Natural killer cell (primary cell): ENCODE measurements at regions not wholly inside any gene's neighbourhood (a gene's known extent, or its start where the extent isn't known, plus 50 kb on each side); places are given as distances from the start of the nearest gene placed in this dataset.
A peak's percentile ranks its signal among the peaks of the same experiment; 100 is the strongest.

Experiments
- ATAC-seq, 3 donors: fragments of 150-1000 bp in 2 of 3; fragments of 200-7000 bp in 1 of 3; cut with Tn5 transposase; 1 replicate in 1 of 3; 2 replicates in 2 of 3; pipeline ENCODE4 v1.10.0; 2021; ENCODE audit warnings: mild to moderate bottlenecking in 2 of 3, moderate library complexity in 2 of 3
- DNase-seq, 2 donors: peaks; one replicate each; pipeline versions ENCODE4 v3.0.0 to v3.0.0-alpha.2; 2013 to 2021; ENCODE audit warnings: mixed read lengths in 1 of 2
- H3K27ac ChIP-seq: one replicate; pipeline ENCODE4 v1.5.1; 2013; ENCODE audit warnings: mild to moderate bottlenecking, low read length
- H3K27me3 ChIP-seq: one replicate; pipeline ENCODE4 v1.6.1; 2013; ENCODE audit warnings: low read length; ENCODE audit not compliant: control insufficient read depth, insufficient read depth
- H3K36me3 ChIP-seq: one replicate; pipeline ENCODE4 v1.6.1; 2013; ENCODE audit warnings: low read length; ENCODE audit not compliant: control insufficient read depth, insufficient read depth
- H3K4me1 ChIP-seq: one replicate; pipeline ENCODE4 v1.6.1; 2013; ENCODE audit warnings: low read length; ENCODE audit not compliant: control insufficient read depth, insufficient read depth
- H3K4me3 ChIP-seq: one replicate; pipeline ENCODE4 v1.5.1; 2013; ENCODE audit warnings: low read length
- H3K9me3 ChIP-seq: one replicate; pipeline ENCODE4 v1.6.1; 2013; ENCODE audit warnings: low read length; ENCODE audit not compliant: control insufficient read depth, insufficient read depth
- H3K27ac Mint-ChIP-seq, 2 donors: one replicate each; pipeline ENCODE4 v1.8.0; 2022; ENCODE audit warnings: mild to moderate bottlenecking in 2 of 2, mixed read lengths in 2 of 2, moderate library complexity in 1 of 2
- H3K27me3 Mint-ChIP-seq, 2 donors: one replicate each; pipeline ENCODE4 v1.8.0; 2022; ENCODE audit warnings: low read depth in 2 of 2, mixed read lengths in 2 of 2
- H3K36me3 Mint-ChIP-seq: one replicate; pipeline ENCODE4 v1.8.0; 2022; ENCODE audit warnings: mixed read lengths
- H3K4me1 Mint-ChIP-seq, 2 donors: one replicate each; pipeline ENCODE4 v1.8.0; 2022; ENCODE audit warnings: mixed read lengths in 2 of 2
- H3K4me3 Mint-ChIP-seq: one replicate; pipeline ENCODE4 v1.8.0; 2022; ENCODE audit warnings: mild to moderate bottlenecking, moderate library complexity, mixed read lengths
- H3K9me3 Mint-ChIP-seq, 2 donors: one replicate each; pipeline ENCODE4 v1.8.0; 2022; ENCODE audit warnings: mixed read lengths in 2 of 2
- CTCF ChIP-seq: fragments of 200-600 bp; IDR thresholded peaks from one replicate; pipeline ENCODE4 v1.8.0; 2022; ENCODE audit warnings: antibody characterized with exemption
- WGBS: methylation state at CpG from one replicate; pipeline ENCODE4 v1.1.7; 2013; ENCODE audit warnings: missing lambda C conversion rate; ENCODE audit not compliant: insufficient coverage; 5-methylcytosine and 5-hydroxymethylcytosine counted together
- intact Hi-C: fragments of 100-400 bp; cut with micrococcal nuclease; formaldehyde crosslinking; loops from one replicate; pipeline ENCODE4 v1.14.2; 2022

DNA sequence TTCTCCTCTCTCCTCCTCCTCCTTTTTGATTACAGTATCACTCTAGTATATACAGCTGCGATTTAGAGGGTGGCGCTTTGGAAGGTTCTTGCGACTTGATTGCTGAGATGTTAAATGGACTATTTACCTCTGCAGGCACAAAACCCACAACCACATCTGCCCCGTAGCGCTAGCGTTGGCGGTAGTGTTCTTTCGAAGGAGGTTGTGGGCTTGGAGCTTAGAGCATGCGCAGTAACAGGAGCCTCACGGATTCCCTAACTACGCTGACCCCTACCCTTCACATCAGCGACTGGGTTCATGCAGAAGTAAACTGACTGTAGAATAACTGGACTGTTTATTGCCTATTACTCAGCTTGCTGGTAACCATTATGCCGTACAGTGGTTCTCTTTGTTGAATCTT is 58.0 kb downstream of the CGGBP1 start:
- Histone ChIP-seq H3K9me3 (no peaks in the 10 kb centered on the region), H3K4me1 (no peaks in the 10 kb centered on the region), H3K27me3 (no peaks in the 10 kb centered on the region), H3K4me3 (no peak overlapping the region), H3K27ac (no peak overlapping the region), H3K36me3 (no peaks in the 10 kb centered on the region)
- DNase-seq (peak in 1 of 2 donors; percentile 34), ATAC-seq (peak in 1 of 3 donors; percentile 22)
- Mint-ChIP-seq H3K27me3 (peaks cover 0 to 9% of the 10 kb centered on the region in 2 donors), H3K9me3 (no peaks in the 10 kb centered on the region), H3K4me3 (no peak overlapping the region), H3K4me1 (peaks cover 15 to 27% of the 10 kb centered on the region in 2 donors), H3K27ac (no peak overlapping the region), H3K36me3 (no peaks in the 10 kb centered on the region)
- WGBS = 73% methylated on average over 13 of the region's 13 CpGs
- no peak for TF ChIP-seq CTCF
- intact Hi-C loops = loop anchor here (5.0 to 10.0 kb wide), 2 partner anchors 111 to 736 kb away; no protein-coding TSS in a partner anchor

- Mint-ChIP-seq H3K4me1 (peaks cover 10 to 16% of the 10 kb centered on the region in 2 donors), H3K9me3 (no peaks in the 10 kb centered on the region), H3K27ac (no peak overlapping the region), H3K27me3 (peaks cover 2 to 9% of the 10 kb centered on the region in 2 donors), H3K36me3 (no peaks in the 10 kb centered on the region), H3K4me3 (no peak overlapping the region)
- no peaks in the 10 kb centered on the region for H3K4me1 ChIP-seq
- no peaks in the 10 kb centered on the region for H3K36me3 ChIP-seq
- no peak for ATAC-seq
- H3K27ac ChIP-seq = no peak overlapping the region
- H3K9me3 ChIP-seq = no peaks in the 10 kb centered on the region
- no peak overlapping the region for H3K4me3 ChIP-seq
- no peak for TF ChIP-seq CTCF
- intact Hi-C loops = no loop called here
- no peak for DNase-seq
- H3K27me3 ChIP-seq = no peaks in the 10 kb centered on the region
Measured at GRCh38 chr3:87997966-87998365, 60.8 kb downstream of the CGGBP1 start.

DNA sequence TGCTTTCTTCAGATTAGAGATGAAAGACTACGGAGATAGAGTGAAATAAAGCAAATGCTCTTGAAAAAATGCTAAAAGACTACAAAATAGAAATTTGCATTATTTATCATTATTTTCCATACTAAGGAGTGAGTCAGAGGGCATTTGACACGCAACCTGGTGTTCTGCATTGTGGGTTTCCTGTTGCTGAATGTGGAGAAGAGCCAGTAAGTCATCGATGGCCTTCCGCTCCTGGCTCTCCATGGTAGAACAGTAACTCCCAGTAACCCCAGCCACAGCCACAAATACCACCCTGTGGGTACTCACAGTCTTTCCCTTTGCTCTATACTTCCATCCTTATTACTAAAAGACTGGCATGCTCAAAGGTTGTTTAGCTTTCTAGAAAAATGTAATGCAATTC is 61.5 kb downstream of the CGGBP1 start:
- no peaks in the 10 kb centered on the region for H3K36me3 Mint-ChIP-seq
- WGBS = 4% methylated on average over 3 of the region's 4 CpGs

More for the DNA sequence above, 61.5 kb downstream of the CGGBP1 start:
- no peaks in the 10 kb centered on the region for H3K36me3 ChIP-seq
- no peak for TF ChIP-seq CTCF
- H3K4me3 ChIP-seq = no peak overlapping the region
- no peaks in the 10 kb centered on the region for H3K27me3 ChIP-seq
- Mint-ChIP-seq H3K9me3 (no peaks in the 10 kb centered on the region), H3K4me3 (peak overlapping the region; percentile 58), H3K4me1 (peaks cover 10 to 16% of the 10 kb centered on the region in 2 donors), H3K27ac (peak overlapping the region in 1 of 2 donors; percentile 25), H3K27me3 (peaks cover 2 to 9% of the 10 kb centered on the region in 2 donors)
- H3K27ac ChIP-seq = no peak overlapping the region
- peak; percentile 71 to 85 (median 72) for ATAC-seq
- DNase-seq = peak in 1 of 2 donors; percentile 42
- H3K4me1 ChIP-seq = no peaks in the 10 kb centered on the region
- intact Hi-C loops = no loop called here
- no peaks in the 10 kb centered on the region for H3K9me3 ChIP-seq
